Coronary artery (tissue), 2 donors: ENCODE measurements at regions not wholly inside any gene's neighbourhood (a gene's known extent, or its start where the extent isn't known, plus 50 kb on each side); places are given as distances from the start of the nearest gene placed in this dataset.

Experiments
- DNase-seq: peaks from one replicate; pipeline ENCODE4 v3.0.0-alpha.2; 2017; ENCODE audit warnings: low spot score
- H3K27ac ChIP-seq, 2 donors: fragments of 200-600 bp; sonication (generic); one replicate each; pipeline ENCODE4 v1.5.1; 2016 to 2019
- H3K4me3 ChIP-seq: fragments of 200-600 bp; sonication (generic); 2 replicates; pipeline ENCODE4 v1.5.1; 2016; ENCODE audit warnings: mild to moderate bottlenecking, moderate library complexity
- CTCF ChIP-seq: fragments of 200-600 bp; sonication (generic); IDR thresholded peaks from one replicate; pipeline ENCODE4 v1.5.1; 2019; ENCODE audit warnings: antibody characterized with exemption

- TF ChIP-seq CTCF: no peak
- Histone ChIP-seq H3K4me3 (no peak overlapping the region), H3K27ac (no peak overlapping the region)
- no peak for DNase-seq
Observed at GRCh38 chr18:59760619-59761600, 63.7 kb upstream of the CCBE1 start.

GRCh38 chr18:59760212-59760611, 63.0 kb upstream of the CCBE1 start:
- Histone ChIP-seq H3K4me3 (no peak overlapping the region), H3K27ac (no peak overlapping the region)
- no peak for TF ChIP-seq CTCF
- no peak for DNase-seq

DNA sequence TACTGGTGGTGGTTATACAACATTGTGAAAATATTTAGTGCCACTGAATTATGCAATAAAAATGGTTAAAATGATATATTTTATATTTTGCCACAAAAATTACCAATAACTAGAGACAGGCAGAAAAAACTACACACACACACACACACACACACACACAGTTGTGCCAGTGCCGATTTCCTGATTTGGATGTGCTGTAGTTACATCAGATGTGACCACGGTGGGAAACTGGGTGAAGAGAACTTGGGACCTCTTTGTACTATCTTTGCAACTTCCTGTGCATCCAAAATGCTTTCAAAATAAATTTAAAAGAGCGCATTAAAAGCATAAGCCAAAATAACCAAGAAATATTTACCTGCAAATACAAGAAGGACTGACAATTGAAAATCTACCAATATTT, 61.6 kb upstream of the CCBE1 start:
- no peak for DNase-seq
- Histone ChIP-seq H3K27ac (no peak overlapping the region), H3K4me3 (no peak overlapping the region)
- no peak for TF ChIP-seq CTCF

DNA sequence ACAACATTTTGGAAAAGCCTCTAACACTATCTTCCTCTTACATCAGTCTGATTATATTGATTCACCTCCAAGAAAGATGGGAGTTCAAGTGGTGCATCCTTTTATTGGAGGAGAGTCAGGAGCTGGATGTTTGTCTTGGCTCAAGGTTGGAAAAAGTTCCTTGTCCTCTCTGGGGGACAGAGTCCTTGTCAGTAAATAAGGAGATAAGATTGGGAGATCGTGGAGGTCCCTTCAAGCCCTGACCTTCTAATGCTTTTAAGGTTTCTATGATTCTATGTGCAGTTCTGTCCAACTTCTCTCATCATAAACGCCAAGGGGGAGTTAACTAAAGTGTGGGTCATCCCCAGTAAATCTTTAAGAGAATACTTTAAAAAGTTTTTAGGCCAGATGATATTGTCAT, 60.9 kb upstream of the CCBE1 start:
- DNase-seq: no peak
- no peak for TF ChIP-seq CTCF
- H3K27ac ChIP-seq: no peak overlapping the region

GRCh38 chr18:59752666-59753065, 55.4 kb upstream of the CCBE1 start:
- Histone ChIP-seq H3K4me3 (no peak overlapping the region), H3K27ac (no peak overlapping the region)
- no peak for DNase-seq
- TF ChIP-seq CTCF: no peak

More for the DNA sequence above, 60.9 kb upstream of the CCBE1 start:
- H3K4me3 ChIP-seq: no peak overlapping the region

GRCh38 chr18:59751186-59751585, 54.0 kb upstream of the CCBE1 start:
- H3K27ac ChIP-seq: no peak overlapping the region
- no peak overlapping the region for H3K4me3 ChIP-seq
- DNase-seq: no peak
- no peak for TF ChIP-seq CTCF
